COLO668 (cell line): ENCODE measurements at regions not wholly inside any gene's neighbourhood (a gene's known extent, or its start where the extent isn't known, plus 50 kb on each side); places are given as distances from the start of the nearest gene placed in this dataset.
A peak's percentile ranks its signal among the peaks of the same experiment; 100 is the strongest.

Experiments
- DNase-seq: peaks from one replicate; lab custom pipeline; 2025; ENCODE audit not compliant: unreplicated experiment; lab: John Stamatoyannopoulos, UW

DNA sequence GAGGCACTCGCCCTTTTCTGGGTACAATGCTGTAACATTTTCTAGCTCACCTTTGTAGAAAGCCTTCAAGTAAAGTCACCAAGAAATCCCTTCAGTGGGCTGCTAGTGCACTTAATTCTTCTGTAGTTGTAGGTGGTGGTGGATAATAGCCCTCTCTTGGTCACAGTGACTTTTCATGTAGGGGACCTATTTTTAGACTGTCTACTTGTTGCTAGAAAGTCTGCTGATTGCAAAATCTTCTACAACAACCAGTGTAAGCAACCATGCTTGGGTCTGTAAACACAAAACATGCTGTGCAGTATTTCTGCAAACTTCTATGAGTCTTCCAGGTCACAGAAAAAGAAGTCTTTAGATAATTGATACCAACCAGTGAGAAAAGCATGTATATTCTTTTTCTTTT, 55.6 kb downstream of the PBDC1 start:
- DNase-seq, result no peak

- no peak for DNase-seq
Observed at GRCh38 chrX:76248901-76249300, 76.0 kb downstream of the PBDC1 start.

DNA sequence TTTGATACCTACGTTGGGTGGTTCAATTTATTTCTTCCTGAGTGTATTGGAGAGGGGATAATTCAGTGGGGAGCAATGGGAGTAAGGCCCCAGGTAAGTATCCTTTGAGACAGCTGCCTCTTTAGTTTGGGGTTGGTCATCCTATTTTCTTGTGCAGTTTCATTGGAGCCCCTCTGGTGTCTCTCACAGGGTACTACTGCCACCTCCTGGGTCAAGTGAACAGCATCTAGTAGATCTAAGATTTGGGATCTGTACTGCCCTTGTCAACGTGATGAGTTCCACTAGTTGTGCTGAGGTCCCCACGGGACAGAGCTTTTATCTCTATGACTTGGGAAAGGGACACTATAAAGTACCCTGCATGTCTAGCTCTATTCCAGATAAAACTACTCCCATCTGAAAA, 80.6 kb downstream of the PBDC1 start:
- peak; percentile 0 for DNase-seq

- DNase-seq, result peak; percentile 22
Observed at GRCh38 chrX:76279007-76279406, 106.1 kb downstream of the PBDC1 start.
